Fibroblast of villous mesenchyme (primary cell): ENCODE measurements at regions not wholly inside any gene's neighbourhood (a gene's known extent, or its start where the extent isn't known, plus 50 kb on each side); places are given as distances from the start of the nearest gene placed in this dataset.

Source experiments
- DNase-seq: peaks from one replicate; pipeline ENCODE4 v3.0.0-alpha.2; 2010; ENCODE audit warnings: low read depth
- H3K4me3 ChIP-seq: 2 replicates; pipeline ENCODE4 v1.5.1; 2011; ENCODE audit warnings: low read depth, mild to moderate bottlenecking, low read length
- TF ChIP-seq, protein P1 (sequence below): IDR thresholded peaks from 2 replicates; pipeline ENCODE4 v1.5.1; 2012; ENCODE audit warnings: low read depth, mild to moderate bottlenecking, low read length; ENCODE audit not compliant: insufficient read depth

GRCh38 chr1:103469801-103470200 is 55.7 kb upstream of the RNPC3 start:
- no peak for DNase-seq
- TF ChIP-seq, protein P1, sequence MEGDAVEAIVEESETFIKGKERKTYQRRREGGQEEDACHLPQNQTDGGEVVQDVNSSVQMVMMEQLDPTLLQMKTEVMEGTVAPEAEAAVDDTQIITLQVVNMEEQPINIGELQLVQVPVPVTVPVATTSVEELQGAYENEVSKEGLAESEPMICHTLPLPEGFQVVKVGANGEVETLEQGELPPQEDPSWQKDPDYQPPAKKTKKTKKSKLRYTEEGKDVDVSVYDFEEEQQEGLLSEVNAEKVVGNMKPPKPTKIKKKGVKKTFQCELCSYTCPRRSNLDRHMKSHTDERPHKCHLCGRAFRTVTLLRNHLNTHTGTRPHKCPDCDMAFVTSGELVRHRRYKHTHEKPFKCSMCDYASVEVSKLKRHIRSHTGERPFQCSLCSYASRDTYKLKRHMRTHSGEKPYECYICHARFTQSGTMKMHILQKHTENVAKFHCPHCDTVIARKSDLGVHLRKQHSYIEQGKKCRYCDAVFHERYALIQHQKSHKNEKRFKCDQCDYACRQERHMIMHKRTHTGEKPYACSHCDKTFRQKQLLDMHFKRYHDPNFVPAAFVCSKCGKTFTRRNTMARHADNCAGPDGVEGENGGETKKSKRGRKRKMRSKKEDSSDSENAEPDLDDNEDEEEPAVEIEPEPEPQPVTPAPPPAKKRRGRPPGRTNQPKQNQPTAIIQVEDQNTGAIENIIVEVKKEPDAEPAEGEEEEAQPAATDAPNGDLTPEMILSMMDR, result no peak
- H3K4me3 ChIP-seq, result no peak overlapping the region

DNA sequence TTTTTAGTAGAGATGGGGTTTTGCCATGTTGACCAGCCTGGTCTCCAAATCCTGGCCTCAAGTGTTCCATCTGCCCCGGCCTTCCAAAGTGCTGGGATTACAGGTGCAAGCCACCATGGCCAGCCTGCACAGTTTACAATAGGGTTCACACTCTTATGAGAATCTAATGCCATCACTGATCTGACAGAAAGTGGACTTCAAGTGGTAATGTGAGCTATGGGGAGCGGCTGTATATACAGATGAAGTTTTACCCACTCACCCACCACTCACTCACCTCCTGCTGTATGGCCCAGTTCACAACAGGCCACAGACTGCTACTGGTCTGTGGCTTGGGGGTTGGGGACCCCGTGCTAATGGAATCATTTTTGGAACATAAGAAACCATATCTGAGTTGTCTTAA is 58.4 kb upstream of the RNPC3 start:
- no peak for DNase-seq
- H3K4me3 ChIP-seq, result no peak overlapping the region
- TF ChIP-seq, protein P1, result no peak

DNA sequence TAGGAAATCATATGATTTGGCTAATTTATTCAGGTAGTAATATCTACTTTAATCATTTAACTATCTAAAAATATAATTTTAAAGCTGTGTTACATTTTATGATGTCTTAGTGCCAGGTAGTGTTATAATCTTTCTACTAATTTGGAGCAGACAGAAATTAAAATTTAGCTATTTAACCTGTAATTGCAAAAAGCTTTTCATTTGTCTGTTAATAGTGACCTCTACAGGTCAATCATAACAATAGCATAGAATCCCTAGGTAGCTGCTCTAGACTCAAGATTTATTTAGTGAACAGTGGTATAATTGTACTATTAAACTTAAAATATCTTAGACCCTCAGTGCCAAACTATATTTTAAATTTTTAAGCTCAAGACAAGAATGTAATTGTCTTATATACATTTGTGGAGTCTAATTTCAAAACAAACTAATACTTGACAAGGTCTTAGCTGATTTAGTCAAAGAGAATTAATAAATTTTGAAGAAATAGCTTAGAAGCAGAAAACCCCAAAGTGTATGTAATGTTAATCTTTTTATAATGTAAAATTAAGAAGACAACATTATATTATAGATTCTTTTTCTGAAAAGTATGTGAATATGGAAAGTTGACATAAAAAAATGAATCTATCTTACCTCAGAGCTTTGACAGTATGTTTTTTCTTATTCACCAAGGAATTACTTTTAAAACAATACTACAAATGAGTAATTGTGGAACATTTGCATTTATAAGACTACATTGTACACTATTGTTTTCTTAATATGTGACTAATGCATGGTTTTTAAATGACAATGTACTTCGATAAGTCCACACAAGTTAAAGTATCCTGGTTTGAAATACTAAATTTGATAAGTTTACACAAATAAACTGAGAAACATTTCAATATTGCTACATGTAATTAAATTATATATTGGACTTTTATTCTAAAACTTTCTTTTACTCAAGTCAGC is 64.1 kb upstream of the RNPC3 start:
- DNase-seq, result peak; percentile 21
- no peak overlapping the region for H3K4me3 ChIP-seq
- TF ChIP-seq, protein P1, result peak; percentile 47

DNA sequence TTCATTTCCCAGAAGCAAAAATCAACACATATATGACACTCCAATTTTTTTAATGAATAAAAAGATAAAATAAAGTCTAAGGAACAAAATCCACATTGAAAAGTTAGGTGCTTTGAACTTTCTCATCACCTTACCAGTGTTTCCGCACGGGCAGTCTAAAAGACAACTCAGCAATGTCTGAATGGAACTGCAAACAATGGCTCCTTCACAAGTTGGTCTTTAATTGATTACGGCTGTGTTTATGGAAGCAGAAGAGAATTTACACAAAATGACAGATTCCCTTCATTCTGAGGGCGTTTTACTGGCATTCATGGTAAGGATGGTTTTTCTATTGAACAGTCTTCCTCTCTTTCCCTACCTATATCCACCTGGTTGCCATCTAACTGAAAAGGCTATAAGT is 65.0 kb upstream of the RNPC3 start:
- H3K4me3 ChIP-seq, result no peak overlapping the region
- no peak for DNase-seq
- TF ChIP-seq, protein P1, result no peak

DNA sequence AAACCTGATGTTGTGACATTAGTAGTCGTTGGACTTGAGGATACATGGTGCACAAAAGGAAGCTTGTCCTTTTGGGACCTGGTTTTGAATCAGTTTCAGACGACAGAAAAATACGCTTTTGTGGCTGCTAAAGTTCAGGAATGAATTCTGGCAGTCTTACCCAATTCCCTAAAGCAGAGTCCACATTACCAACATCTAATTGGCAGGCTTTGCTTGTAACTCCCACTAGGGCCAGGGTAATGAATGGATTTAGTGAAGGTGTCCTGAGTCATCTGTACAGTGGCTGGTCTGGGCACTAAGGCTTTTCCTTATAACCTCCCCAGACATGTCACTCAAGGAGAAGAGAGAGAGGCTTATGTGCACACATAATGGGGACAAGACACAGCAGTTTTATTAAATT is 66.2 kb upstream of the RNPC3 start:
- H3K4me3 ChIP-seq, result no peak overlapping the region
- no peak for DNase-seq
- TF ChIP-seq, protein P1, result no peak

DNA sequence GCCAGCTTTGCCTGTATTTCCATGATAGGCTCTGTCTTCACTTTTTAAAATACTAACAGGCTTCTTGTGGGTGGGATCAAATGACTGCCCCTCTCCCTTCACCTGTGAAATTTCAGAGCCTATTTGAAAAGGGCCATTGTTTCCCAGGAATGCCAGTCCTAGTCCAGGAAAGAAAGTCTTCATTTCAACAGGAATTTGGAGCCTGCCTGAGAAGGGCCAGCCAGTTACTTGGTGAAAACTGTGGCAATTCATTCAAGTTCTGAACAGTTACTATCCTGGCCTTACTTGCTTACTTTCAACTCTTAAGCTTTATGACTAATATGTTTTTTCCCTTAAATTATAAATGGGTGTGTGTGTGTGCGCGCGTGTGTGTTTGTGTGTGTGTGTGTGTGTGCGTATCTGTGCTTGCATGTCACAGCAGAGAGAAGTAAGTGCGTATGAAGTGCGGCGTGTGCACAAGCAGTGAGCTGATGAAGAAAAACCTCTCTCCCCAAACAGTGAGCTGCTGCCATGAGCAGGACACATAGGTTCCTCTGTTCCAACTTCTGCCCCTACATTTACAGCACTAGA is 67.5 kb upstream of the RNPC3 start:
- TF ChIP-seq, protein P1, result no peak
- no peak for DNase-seq
- no peak overlapping the region for H3K4me3 ChIP-seq
